Mammary epithelial cell (primary cell): ENCODE measurements at regions not wholly inside any gene's neighbourhood (a gene's known extent, or its start where the extent isn't known, plus 50 kb on each side); places are given as distances from the start of the nearest gene placed in this dataset.

Source experiments
- CTCF ChIP-seq, 2 donors: IDR thresholded peaks in 1 of 2; conservative IDR thresholded peaks in 1 of 2; 2 replicates each; pipeline ENCODE4 v1.5.1; 2011 to 2012; ENCODE audit warnings: inconsistent platforms in 2 of 2, low read length in 2 of 2, mild to moderate bottlenecking in 2 of 2, control low read depth in 1 of 2, low read depth in 1 of 2; ENCODE audit not compliant: insufficient read depth in 1 of 2; ENCODE audit errors: extremely low read depth in 1 of 2
- EZH2 ChIP-seq: IDR thresholded peaks from 2 replicates; pipeline ENCODE4 v1.6.1; 2012; ENCODE audit warnings: low read length, inconsistent platforms, borderline replicate concordance

GRCh38 chr17:34126965-34127364, 128.1 kb upstream of the CCL2 start:
- TF ChIP-seq CTCF (conservative IDR thresholded peaks at IDR 0.05 in 1 of 2, IDR thresholded peaks at IDR 0.05 in 1 of 2; ENCODE audit: extremely low read depth in 1 of 2, insufficient read depth in 1 of 2, low read depth in 1 of 2, low read length in 2 of 2): no peak
- TF ChIP-seq EZH2: no peak
